Stimulated activated naive CD4-positive, alpha-beta T cell (primary cell): ENCODE measurements at regions not wholly inside any gene's neighbourhood (a gene's known extent, or its start where the extent isn't known, plus 50 kb on each side); places are given as distances from the start of the nearest gene placed in this dataset.

Source experiments
- DNase-seq, 6 experiments: peaks; one replicate each; lab custom pipeline; 2025; lab: John Stamatoyannopoulos, UW

GRCh38 chr4:163967263-163967662 is 472.8 kb downstream of the TMA16 start:
- no peak for DNase-seq

- no peak for DNase-seq
Measured at GRCh38 chr4:163967710-163968109, 473.2 kb downstream of the TMA16 start.

GRCh38 chr4:163969291-163969690 is 474.8 kb downstream of the TMA16 start:
- no peak for DNase-seq

GRCh38 chr4:163976588-163976987 is 482.1 kb downstream of the TMA16 start:
- no peak for DNase-seq

- DNase-seq: no peak
Measured at GRCh38 chr4:163988391-163988790, 493.9 kb downstream of the TMA16 start.

- DNase-seq: no peak
Measured at GRCh38 chr4:163988865-163989264, 494.4 kb downstream of the TMA16 start.

- no peak for DNase-seq
Measured at GRCh38 chr4:163991298-163991865, 496.9 kb downstream of the TMA16 start.

GRCh38 chr4:164009435-164009834 is 514.9 kb downstream of the TMA16 start:
- DNase-seq: no peak

- DNase-seq: no peak
Measured at GRCh38 chr4:164011791-164012190, 517.3 kb downstream of the TMA16 start.

- DNase-seq: peak in 3 of 6 experiments; percentile 2 to 5 (median 4)
Measured at GRCh38 chr4:164012396-164013027, 518.0 kb downstream of the TMA16 start.

GRCh38 chr4:164021947-164022346 is 527.5 kb downstream of the TMA16 start:
- DNase-seq: no peak

GRCh38 chr4:164023214-164023613 is 528.7 kb downstream of the TMA16 start:
- DNase-seq: no peak

- DNase-seq: no peak
Measured at GRCh38 chr4:164027805-164028204, 533.3 kb downstream of the TMA16 start.

- DNase-seq: no peak
Measured at GRCh38 chr4:164039482-164039881, 545.0 kb downstream of the TMA16 start.

GRCh38 chr4:164056426-164057142 is 562.1 kb downstream of the TMA16 start:
- DNase-seq: no peak

GRCh38 chr4:164058776-164059445 is 564.4 kb downstream of the TMA16 start:
- no peak for DNase-seq

GRCh38 chr4:164060456-164060855 is 566.0 kb downstream of the TMA16 start:
- no peak for DNase-seq

- no peak for DNase-seq
Measured at GRCh38 chr4:164068392-164068791, 573.9 kb downstream of the TMA16 start.

GRCh38 chr4:164070625-164071024 is 576.1 kb downstream of the TMA16 start:
- DNase-seq: no peak

GRCh38 chr4:164081371-164081770 is 586.9 kb downstream of the TMA16 start:
- no peak for DNase-seq

GRCh38 chr4:164081801-164082200 is 587.3 kb downstream of the TMA16 start:
- no peak for DNase-seq

GRCh38 chr4:164087733-164088132 is 593.2 kb downstream of the TMA16 start:
- DNase-seq: no peak
